Suprapubic skin (tissue), 4 donors: ENCODE measurements at regions not wholly inside any gene's neighbourhood (a gene's known extent, or its start where the extent isn't known, plus 50 kb on each side); places are given as distances from the start of the nearest gene placed in this dataset.

Source experiments
- CTCF ChIP-seq, 2 donors: fragments of 200-600 bp in 1 of 2; fragments of 450-650 bp in 1 of 2; sonication (generic) in 1 of 2; IDR thresholded peaks; one replicate each; pipeline ENCODE4 v1.5.1; 2016 to 2019; ENCODE audit warnings: antibody characterized with exemption in 2 of 2, mild to moderate bottlenecking in 1 of 2, moderate library complexity in 1 of 2
- EP300 ChIP-seq: sonication (generic); formaldehyde crosslinking; IDR thresholded peaks from one replicate; pipeline ENCODE4 v1.6.1; 2017; ENCODE audit warnings: antibody characterized with exemption
- POLR2A ChIP-seq, 2 donors: fragments of 450-650 bp; IDR thresholded peaks; one replicate each; pipeline ENCODE4 v1.6.1; 2017; ENCODE audit warnings: antibody characterized with exemption in 2 of 2, mild to moderate bottlenecking in 2 of 2, moderate library complexity in 2 of 2
- POLR2AphosphoS5 ChIP-seq, 3 donors: sonication (generic); formaldehyde crosslinking; IDR thresholded peaks; one replicate each; pipeline ENCODE4 v1.6.1; 2017; ENCODE audit warnings: antibody characterized with exemption in 3 of 3

- no peak for TF ChIP-seq POLR2A (IDR thresholded peaks at IDR 0.05)
- TF ChIP-seq EP300: no peak
- no peak for TF ChIP-seq CTCF (IDR thresholded peaks at IDR 0.05)
- no peak for TF ChIP-seq POLR2AphosphoS5 (IDR thresholded peaks at IDR 0.05)
Measured at GRCh38 chr4:32133141-32133540, 1413.0 kb downstream of the PCDH7 start.
